NCI-H187 (cell line): ENCODE measurements at regions not wholly inside any gene's neighbourhood (a gene's known extent, or its start where the extent isn't known, plus 50 kb on each side); places are given as distances from the start of the nearest gene placed in this dataset.
A peak's percentile ranks its signal among the peaks of the same experiment; 100 is the strongest.
"Not testable (repeated sequence)": the region's sequence is repeated elsewhere in the genome, so short reads cannot be mapped to it uniquely, and the experiment has no call there.

ENCODE experiments used
- DNase-seq, 2 experiments: peaks; one replicate each; lab custom pipeline; 2025; lab: John Stamatoyannopoulos, UW

DNA sequence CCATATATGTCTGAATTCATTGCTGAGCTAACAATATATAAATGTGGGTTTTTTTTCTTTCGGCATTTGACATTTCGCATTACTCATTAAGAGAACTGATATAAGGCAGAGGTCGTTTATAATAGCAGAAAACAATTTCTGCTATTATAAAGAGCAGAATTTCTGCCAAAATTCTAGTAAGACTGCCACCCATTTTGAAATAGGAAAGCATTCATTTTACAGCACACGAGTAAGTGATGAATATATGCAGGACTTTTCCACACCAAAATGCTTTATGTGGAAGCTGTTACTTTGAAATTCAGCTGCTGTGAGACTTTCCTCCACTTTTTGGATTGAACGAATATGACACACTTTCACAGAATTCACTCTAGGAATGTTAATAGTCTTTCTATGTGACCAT lies 610.9 kb upstream of the MAN1A1 start:
- no peak for DNase-seq

DNA sequence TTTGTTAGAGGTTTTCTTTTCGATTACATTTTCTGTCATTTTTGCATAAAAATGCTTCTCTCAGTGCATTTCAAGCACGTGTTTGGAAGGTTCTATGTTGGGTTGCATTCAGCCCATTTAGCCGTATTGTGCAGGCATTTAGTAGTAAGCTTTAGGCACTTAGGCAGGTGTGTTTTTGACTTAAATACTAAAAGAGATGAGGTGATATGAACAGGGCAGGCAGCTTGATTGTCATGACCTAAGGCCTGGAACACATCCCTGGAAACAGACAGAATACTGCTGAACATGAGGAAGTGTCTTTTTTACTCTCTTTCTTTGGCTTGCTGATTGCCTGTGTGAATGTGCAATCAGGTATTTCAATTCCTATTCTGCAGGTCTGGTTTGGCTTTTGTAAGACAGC lies 610.5 kb upstream of the MAN1A1 start:
- DNase-seq, result no peak

DNA sequence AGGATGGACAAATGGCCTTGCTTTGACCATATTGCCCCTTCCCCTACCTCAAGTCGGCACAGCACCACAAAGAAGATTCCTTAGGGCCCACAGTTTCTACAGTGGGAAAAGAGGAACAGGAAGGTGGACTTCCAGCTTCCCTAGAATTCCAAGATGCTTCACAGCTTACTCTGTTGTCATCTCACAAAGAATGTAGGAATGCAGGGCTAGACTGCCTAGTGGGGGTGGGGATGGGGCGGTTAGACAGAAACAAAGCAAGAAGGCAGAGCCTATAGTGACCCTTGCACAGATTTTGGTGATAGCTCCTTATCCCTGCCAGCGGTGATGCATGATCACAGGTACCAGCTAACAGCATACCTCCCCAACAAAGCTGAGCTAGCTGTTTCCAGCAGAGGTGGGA lies 607.6 kb upstream of the MAN1A1 start:
- no peak for DNase-seq

DNA sequence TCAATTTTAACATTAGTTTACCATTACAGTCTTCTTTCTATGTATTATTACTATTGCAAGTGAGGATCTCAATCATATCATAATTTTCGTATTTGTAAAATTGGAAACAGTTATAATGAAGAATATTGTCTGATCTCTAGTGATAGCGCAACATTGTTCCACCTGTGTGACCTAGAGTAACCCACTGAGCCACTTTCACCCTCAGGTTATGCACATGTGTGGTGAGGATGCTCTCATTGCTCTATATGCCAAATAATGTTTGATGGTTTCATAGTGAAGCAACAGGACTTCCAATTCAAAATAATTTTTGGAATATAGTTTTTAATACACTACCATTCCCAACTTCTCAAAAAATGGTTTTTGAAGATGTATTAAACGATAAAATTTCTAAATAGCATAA lies 603.1 kb upstream of the MAN1A1 start:
- DNase-seq, result no peak

DNA sequence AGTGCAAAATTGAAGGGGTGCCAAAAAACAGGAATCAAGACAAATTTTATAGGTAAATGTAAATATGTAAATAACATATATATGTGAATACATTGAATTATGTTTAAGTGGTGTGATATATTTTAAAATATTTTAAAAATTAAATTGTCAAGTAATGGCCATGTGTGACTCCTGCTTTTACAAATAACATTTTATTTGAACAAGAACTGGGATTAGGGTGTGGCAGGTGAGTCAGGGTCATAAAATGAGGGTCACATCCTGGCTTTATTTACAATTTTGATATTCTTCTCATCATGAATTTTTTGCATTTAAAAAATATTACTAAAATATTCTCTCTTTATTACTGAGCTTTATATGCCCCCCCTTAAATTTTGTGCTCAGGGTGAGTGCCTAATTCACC lies 601.1 kb upstream of the MAN1A1 start:
- no peak for DNase-seq

DNA sequence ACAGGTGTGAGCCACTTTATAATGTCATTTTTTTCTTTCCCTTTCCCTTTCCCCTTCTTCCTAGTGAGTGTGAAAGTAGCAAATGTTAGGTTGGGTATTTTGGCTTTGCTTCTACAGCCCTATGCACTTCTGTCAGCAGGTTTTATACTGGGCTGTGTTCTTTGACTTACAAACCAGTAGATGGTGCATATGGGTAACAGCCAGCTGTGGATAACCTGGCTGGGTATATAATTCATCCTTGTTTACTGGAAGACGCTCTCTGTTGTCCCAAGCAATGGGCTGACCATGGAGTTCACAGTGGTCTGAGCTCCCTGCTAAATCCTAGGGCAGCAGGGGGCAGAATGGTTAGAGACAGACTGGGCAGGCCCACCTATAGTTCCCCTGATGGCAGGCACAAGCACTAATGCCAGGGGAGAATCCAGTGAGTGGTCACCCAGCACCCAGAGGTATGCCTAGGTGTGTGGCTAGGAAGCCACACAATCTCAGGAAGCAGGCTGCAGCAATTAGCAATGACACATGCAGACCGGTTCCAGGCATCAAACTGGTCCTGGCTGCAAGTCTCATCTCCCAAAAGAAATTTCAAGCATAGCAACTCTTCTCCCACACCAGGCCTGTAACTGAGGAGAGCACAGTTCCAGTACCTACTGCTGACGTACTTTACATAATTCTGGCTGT lies 592.7 kb upstream of the MAN1A1 start:
- no peak for DNase-seq

DNA sequence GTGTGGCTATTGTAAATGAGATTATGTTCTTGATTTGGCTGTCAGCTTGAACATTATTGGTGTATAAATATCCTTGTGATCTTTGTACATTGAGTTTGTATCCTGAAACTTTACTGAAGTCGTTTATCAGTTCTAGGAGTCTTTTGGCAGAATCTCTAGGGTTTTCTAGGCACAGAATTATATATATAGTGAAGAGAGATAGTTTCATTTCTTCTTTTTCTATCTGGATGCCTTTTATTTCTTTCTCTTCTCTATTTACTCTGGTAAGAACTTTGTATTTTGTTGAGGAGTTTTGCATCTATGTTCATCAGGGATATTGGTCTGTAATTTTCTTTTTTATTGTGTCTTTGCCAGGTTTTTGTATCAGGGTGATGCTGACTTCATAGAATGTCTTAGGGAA lies 589.2 kb upstream of the MAN1A1 start:
- DNase-seq, result no peak

DNA sequence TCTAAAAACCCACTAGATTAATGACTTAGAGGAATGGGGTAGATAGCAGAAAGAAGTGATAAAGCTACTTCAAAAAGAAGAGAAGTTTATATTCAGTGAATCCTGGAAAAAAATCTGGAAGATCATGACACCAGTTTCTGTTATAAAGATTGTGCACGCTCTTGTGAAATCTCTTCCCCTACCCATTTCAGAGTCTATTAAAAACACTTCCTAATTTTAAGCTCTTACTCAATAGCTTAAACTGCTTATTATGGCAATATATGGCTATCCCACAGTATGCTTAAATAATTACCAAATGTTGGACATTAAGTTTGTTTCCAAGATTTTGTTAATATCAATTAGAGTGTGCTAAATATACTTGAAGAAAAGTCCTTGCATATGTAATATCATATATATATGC lies 585.3 kb upstream of the MAN1A1 start:
- DNase-seq, result no peak

DNA sequence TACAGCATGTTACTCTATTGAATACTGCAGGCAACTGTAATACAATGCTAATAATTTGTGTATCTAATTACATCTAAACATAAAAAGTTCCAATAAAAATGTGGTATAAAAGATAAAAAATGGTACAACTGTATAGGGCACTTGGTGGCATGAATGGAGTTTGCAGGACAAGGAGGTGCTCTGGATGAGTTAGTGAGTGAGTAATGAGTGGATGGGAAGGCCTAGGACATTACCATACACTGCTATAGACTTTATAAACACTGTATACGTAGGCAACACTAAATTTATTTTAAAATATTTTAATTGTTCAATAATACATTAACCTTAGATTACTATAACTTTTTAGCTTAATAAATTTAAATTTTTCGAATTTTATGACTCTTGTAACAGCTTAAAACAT lies 579.6 kb upstream of the MAN1A1 start:
- no peak for DNase-seq

DNA sequence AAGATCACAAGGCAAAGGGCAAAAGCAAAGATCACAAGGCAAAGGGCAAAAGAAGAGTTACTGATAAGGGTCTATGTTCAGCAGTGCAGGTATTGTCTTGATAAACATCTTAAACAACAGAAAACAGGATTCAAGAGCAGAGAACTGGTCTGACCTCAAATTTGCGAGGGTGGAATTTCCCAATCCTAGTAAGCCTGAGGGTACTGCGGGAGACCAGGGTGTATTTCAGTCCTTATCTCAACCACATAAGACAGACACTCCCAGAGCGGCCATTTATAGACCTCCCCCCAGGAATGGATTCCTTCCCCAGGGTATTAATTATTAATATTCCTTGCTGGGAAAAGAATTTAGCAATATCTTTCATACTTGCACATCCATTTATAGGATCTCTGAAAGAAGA lies 575.3 kb upstream of the MAN1A1 start:
- not testable (repeated sequence) for DNase-seq

DNA sequence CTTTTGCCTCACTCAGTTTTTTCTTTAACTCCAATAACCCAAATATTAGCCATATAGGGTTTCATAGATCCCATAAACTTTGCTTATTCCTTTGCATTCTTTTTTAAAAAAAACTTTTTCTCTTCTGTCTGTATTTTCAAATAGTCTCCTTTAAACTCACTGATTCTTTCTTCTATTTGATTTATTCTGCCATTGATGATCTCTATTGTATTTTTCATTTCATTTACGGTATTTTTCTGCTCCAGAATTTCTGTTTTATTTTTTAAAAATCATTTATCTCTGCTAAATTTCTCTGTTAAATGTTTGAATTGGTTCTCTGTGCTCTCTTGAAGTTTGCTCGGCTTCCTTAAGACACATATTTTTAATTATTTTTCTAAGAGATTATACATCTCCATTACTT lies 573.3 kb upstream of the MAN1A1 start:
- no peak for DNase-seq

DNA sequence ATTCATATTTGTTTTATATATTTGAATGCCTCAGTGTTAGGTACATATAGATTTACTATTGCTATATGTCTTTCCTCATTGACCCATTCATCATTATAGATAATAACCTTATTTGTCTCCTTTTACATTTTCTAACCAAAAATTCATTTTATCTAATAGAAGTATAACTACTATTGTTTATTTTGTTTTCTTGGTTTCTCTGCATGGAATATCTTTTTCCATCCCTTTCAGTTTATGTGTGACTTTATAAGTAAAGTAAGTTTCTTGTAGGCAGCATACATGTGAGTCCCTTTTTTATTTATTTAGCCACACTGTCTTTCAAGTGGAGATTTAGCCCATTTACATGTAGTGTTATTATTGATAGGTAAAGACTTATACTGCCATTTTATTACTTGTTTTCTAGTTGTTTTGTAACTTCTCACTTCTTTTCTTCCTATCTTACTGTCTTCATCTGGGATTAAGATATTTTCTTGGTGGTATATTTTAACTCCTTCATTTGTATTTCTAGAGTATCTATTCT lies 572.0 kb upstream of the MAN1A1 start:
- no peak for DNase-seq

DNA sequence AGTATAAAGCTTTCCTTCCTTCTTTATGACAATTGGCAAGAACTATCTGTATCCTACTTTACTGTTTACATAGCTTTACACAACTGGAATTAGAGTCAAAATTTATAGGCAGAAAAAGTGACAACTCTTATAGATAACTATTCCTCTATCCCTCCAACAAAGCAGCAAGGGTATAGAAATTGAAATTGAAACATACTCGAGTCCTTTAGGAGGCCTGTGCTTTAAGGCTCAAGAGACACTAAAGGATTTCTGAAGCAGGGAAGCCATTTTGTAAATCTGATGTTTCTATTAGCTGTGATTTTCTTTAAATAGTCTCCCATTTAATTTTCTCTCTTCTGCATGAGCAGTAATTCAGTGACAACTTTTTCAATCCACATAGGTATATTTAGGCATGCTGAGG lies 567.6 kb upstream of the MAN1A1 start:
- no peak for DNase-seq

DNA sequence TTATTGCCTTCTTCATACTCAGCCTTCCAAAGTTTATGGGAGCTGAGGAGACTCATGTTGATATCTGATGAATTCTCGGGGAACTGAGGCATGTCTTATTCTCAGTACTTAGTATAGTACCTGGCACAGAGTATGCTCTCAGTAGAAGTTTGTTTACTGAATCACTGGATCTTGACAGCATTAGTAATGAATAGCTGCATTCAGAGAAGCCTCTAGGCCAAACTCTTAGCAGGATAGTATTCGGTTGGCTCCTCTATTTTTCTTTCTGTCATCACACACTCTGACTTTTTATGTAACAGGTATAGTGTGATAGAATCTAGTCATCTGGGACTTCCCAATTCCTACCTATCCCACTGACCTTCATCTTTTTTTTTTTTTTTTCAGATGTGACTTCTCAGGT lies 566.4 kb upstream of the MAN1A1 start:
- no peak for DNase-seq

DNA sequence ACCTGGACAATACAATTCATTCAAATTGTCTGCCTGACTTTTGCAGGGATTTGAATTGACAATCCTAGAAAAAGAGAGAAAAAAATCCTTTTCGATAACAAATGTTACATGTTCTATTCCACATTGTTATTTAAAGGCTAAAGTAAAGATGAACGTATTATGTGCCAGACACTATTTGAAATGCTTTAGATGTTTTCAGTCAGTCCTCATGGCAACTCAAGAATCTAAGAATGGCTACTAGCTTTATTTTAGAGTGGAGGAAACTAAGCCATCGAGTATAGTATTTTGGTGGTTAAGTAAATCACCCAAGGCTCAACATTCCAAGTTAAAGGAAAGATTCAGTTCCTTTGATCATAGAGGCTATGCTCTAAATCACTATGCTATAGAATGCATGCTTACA lies 558.6 kb upstream of the MAN1A1 start:
- DNase-seq, result no peak

DNA sequence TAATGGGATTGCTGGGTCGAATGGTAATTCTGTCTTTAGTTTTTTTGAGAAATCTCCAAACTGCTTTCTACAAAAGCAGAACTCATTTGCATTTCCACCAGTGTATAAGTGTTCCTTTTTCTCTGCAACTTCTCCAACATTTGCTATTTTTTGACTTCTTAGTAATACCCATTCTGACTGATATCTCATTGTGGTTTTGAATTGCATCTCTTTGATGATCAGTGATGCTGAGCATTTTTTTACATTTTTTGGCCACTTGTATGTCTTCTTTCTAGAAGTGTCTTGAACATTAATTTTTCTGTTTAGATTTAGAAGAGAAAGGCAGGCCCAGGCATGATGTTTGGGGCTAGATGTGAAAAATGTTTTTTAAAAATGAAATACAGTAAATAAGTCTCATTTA lies 553.1 kb upstream of the MAN1A1 start:
- DNase-seq, result no peak

DNA sequence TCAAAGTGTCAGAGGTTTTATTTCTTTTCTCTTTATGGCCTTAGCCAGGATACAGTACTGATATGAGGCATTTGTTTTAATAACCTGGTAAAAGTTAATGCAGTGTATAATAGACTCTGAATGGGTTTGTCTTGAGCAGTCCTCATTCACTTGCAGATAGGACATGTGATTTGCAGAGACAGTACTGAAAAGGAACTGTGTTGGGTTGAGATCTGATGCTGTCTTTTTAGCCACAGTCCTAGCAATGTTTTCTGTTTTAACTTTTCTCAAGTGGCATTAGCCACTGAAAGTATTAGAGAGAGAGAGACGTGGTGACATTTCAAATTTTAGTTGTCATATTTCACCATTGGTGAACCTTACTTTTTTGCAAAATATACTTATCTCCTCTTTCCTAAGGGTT lies 547.2 kb upstream of the MAN1A1 start:
- no peak for DNase-seq

DNA sequence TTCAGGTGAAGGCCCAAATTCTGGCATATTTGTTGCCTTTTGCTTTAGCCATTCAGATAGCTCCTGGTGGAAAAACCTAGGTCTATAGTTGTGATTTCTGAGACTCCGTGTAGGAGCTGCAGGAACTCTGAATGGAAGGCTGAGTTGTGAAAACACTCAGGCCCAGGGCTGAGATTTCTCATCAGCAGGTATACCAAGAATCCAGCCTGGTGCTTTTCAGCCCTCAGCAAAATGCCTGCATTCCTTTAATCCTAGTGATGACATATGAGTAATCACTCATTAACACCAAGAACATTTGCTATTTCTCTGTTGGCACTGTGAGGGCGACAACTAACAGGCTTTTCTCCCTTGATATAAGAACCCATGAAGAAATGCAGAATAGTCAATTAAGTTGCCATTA lies 546.1 kb upstream of the MAN1A1 start:
- DNase-seq, result no peak

DNA sequence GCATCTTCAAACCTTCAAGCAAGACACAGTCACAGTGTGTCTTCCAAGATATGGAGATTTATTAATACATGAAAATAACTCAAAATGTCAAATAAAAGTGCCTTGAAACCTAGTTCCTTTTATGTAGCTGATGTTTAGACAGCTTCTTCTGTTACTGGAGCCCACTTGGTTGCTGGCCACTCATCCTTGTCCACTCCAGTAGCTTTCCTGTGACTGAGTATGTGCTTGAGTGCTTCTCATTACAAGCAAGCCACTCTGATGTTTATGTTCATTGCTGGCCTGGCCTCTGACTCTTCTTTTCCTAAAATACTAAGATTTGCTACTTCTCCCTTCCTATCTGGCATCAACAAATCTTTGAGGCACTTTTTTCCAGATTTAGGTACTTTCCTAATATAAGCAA lies 545.2 kb upstream of the MAN1A1 start:
- peak in 1 of 2 experiments; percentile 0 for DNase-seq

DNA sequence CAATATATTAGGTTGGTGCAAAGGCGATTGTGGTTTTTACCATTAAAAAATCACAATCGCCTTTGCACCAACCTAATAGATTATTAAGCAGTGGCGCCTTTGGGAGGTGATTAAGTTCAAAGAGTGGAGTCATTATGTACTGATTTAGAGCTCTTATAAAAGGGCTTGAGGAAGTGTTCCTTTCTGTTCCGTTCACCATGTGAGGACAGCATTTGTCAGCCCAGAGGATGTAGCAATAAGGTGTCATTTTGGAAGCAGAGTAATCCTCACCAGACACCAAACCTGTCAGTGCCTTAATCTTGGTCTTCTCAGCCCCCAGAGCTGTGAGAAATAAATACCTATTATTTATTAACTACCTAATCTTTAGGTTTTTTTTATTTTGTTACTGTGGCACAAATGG lies 542.1 kb upstream of the MAN1A1 start:
- DNase-seq, result no peak

DNA sequence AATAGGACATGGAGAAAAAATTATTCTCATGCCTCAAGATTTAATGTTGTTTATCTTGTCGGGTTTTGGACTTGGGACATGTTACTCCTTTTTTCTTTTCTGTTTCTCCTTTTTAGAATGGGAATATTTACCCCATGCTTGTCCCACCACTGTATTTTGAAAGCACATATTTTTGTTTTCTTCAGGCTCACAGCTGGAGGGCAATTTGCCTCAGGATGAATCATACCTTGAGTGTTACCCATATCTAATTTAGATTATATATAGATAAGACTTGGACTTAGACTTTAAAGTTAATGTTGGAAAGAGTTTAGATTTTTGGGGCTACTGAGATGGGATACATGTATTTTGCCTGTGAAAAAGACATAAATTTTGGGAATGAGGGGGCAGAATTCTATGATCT lies 541.6 kb upstream of the MAN1A1 start:
- no peak for DNase-seq

DNA sequence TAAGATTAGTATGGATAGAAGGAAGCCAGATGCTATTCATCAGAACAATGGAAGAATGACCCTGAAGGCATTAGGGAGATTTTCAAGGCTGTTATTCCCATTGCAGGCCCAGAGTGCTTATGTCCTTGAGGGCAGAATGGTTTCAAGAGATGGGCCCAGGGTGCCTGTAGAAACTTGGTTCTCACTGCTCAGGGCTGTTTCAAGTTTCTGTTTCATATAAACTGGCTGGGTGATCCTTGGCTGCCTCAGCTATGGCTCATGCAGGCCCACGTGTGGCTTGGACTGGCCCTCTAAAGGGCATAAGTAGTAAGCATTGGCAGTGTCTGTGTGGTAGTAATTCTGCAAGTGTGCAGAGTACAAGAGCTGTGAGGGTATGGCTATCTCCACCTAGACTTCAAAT lies 540.9 kb upstream of the MAN1A1 start:
- no peak for DNase-seq

DNA sequence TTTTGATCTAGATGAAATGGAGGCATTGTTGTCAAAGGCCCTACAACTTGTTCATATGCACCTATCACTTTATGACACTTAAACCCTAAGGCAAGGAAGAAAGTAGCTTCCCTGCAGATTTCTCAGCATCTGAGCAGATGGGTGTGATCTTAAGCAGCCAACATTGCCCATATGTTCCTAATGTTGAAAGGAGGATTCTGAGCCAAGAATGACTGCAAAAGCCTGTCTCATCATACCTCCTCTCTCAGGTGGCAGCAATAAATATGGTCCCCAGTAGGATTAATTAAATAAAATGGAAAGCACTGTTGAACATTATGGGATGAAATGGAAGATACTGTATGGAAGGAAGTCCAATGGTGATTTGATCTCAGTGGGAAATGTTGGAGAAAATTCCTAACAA lies 538.1 kb upstream of the MAN1A1 start:
- no peak for DNase-seq

DNA sequence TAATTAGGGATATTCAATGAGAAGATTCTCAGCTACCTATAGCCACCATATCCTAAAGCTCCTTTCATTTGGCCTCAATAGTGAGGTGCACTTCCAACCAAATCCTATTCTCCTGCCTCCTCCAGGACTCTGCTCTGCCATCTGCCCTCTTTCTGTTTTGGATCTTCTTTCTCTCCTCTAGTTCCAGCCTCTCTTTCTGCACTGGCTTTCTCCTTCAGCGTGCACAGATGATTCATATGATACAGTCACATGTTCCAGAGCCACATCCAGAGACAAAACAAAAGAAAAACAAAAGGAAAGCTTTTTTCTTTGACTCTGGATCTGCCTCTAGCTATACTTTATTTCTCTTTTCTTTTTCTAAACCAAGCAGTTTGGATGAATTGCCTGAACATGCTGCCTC lies 531.9 kb upstream of the MAN1A1 start:
- DNase-seq, result no peak

DNA sequence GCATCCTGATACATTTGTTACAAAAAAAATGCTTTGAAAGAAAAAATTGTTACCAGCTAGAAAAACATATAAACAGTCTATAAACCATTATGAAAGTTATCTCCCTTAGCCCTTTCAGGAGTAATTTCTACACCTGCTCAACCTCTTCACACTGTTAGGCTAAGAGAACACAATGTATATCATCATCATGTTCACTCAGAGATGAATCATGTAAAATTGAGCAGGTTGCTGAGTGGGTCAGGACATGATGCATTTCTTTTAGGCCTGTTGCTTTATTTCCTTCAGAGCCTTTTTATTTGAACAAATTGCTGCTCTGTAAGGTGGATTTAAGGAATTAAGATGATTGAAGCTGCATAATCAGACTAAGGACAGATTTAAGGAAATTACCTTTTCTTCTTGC lies 531.3 kb upstream of the MAN1A1 start:
- DNase-seq, result no peak
